Trophoblast cell (in vitro differentiated cells and primary cell): ENCODE measurements at regions not wholly inside any gene's neighbourhood (a gene's known extent, or its start where the extent isn't known, plus 50 kb on each side); places are given as distances from the start of the nearest gene placed in this dataset.

Experiments used
- DNase-seq, 2 donors: peaks; one replicate each; pipeline ENCODE4 v3.0.0-alpha.2; 2016
- H2AFZ ChIP-seq: 2 replicates; pipeline ENCODE4 v1.6.1; 2013; ENCODE audit warnings: low read length, moderate library complexity, mild to moderate bottlenecking; ENCODE audit not compliant: insufficient read depth, poor library complexity
- H2AK5ac ChIP-seq: 2 replicates; pipeline ENCODE4 v1.6.1; 2013; ENCODE audit warnings: mild to moderate bottlenecking, low read length
- H2BK120ac ChIP-seq: 2 replicates; pipeline ENCODE4 v1.6.1; 2013; ENCODE audit warnings: low read length, mild to moderate bottlenecking, moderate library complexity; ENCODE audit not compliant: insufficient read depth, poor library complexity
- H2BK12ac ChIP-seq: 2 replicates; pipeline ENCODE4 v1.6.1; 2013; ENCODE audit warnings: mild to moderate bottlenecking, low read length, moderate library complexity
- H2BK5ac ChIP-seq: 2 replicates; pipeline ENCODE4 v1.6.1; 2013; ENCODE audit warnings: low read length, low read depth, moderate library complexity, mild to moderate bottlenecking; ENCODE audit not compliant: poor library complexity
- H3K14ac ChIP-seq: 2 replicates; pipeline ENCODE4 v1.6.1; 2013; ENCODE audit warnings: mild to moderate bottlenecking, low read length
- H3K18ac ChIP-seq: 2 replicates; pipeline ENCODE4 v1.6.1; 2013; ENCODE audit warnings: mild to moderate bottlenecking, low read length
- H3K23ac ChIP-seq: 2 replicates; pipeline ENCODE4 v1.6.1; 2013; ENCODE audit warnings: low read length
- H3K27ac ChIP-seq: 2 replicates; pipeline ENCODE4 v1.5.1; 2013; ENCODE audit warnings: low read depth, mild to moderate bottlenecking, inconsistent platforms, low read length, moderate library complexity
- H3K27me3 ChIP-seq: 2 replicates; pipeline ENCODE4 v1.6.1; 2013; ENCODE audit warnings: inconsistent platforms, mild to moderate bottlenecking, low read length, moderate library complexity; ENCODE audit not compliant: insufficient read depth
- H3K36me3 ChIP-seq, 2 experiments: 1 replicate in 1 of 2; 2 replicates in 1 of 2; pipeline ENCODE4 v1.6.1; 2013; ENCODE audit warnings: low read length in 2 of 2, mild to moderate bottlenecking in 2 of 2, moderate library complexity in 1 of 2; ENCODE audit not compliant: insufficient read depth in 2 of 2, control insufficient read depth in 1 of 2
- H3K4ac ChIP-seq: 2 replicates; pipeline ENCODE4 v1.6.1; 2013; ENCODE audit warnings: low read depth, mild to moderate bottlenecking, low read length, moderate library complexity
- H3K4me1 ChIP-seq, 2 experiments: 1 replicate in 1 of 2; 2 replicates in 1 of 2; pipeline ENCODE4 v1.6.1; 2013; ENCODE audit warnings: low read length in 2 of 2, mild to moderate bottlenecking in 2 of 2, moderate library complexity in 1 of 2; ENCODE audit not compliant: insufficient read depth in 2 of 2, control insufficient read depth in 1 of 2
- H3K4me2 ChIP-seq: 2 replicates; pipeline ENCODE4 v1.6.1; 2013; ENCODE audit warnings: inconsistent platforms, mild to moderate bottlenecking, low read length, moderate library complexity
- H3K4me3 ChIP-seq: 2 replicates; pipeline ENCODE4 v1.5.1; 2013; ENCODE audit warnings: mild to moderate bottlenecking, low read depth, low read length, inconsistent platforms
- H3K79me1 ChIP-seq: one replicate; pipeline ENCODE4 v1.6.1; 2013; ENCODE audit warnings: low read length
- H3K79me2 ChIP-seq: 2 replicates; pipeline ENCODE4 v1.6.1; 2013; ENCODE audit warnings: low read length, mild to moderate bottlenecking; ENCODE audit not compliant: control insufficient read depth, insufficient read depth, poor library complexity
- H3K9ac ChIP-seq: 2 replicates; pipeline ENCODE4 v1.6.1; 2013; ENCODE audit warnings: mild to moderate bottlenecking, low read length
- H3K9me3 ChIP-seq: 2 replicates; pipeline ENCODE4 v1.6.1; 2013; ENCODE audit warnings: low read depth, mild to moderate bottlenecking, control low read depth, inconsistent platforms, low read length; ENCODE audit not compliant: insufficient read depth
- H4K12ac ChIP-seq: 2 replicates; pipeline ENCODE4 v1.6.1; 2013; ENCODE audit warnings: low read depth, mild to moderate bottlenecking, low read length, moderate library complexity
- H4K8ac ChIP-seq: 2 replicates; pipeline ENCODE4 v1.6.1; 2013; ENCODE audit warnings: low read depth, mild to moderate bottlenecking, low read length, moderate library complexity
- H4K91ac ChIP-seq: one replicate; pipeline ENCODE4 v1.6.1; 2013; ENCODE audit warnings: low read depth, mild to moderate bottlenecking, low read length, moderate library complexity
- WGBS: extraction: QIAGEN DNeasy Blood & Tissue Kit; methylation state at CpG from one replicate; pipeline ENCODE4 v1.1.7; 2013; ENCODE audit warnings: missing lambda C conversion rate; ENCODE audit not compliant: insufficient read length, insufficient coverage; ENCODE audit errors: extremely low coverage; 5-methylcytosine and 5-hydroxymethylcytosine counted together

- Histone ChIP-seq H2BK12ac (no peak overlapping the region), H3K4me2 (no peak overlapping the region), H3K79me2 (no peaks in the 10 kb centered on the region), H2AFZ (no peak overlapping the region), H3K9ac (no peak overlapping the region), H3K4ac (no peak overlapping the region), H3K4me3 (no peak overlapping the region), H2BK120ac (no peak overlapping the region), H3K23ac (no peak overlapping the region), H3K79me1 (no peaks in the 10 kb centered on the region), H2BK5ac (no peak overlapping the region), H2AK5ac (no peak overlapping the region), H3K27me3 (no peaks in the 10 kb centered on the region), H3K18ac (no peak overlapping the region), H3K36me3 (no peaks in the 10 kb centered on the region), H3K9me3 (no peaks in the 10 kb centered on the region), H3K14ac (no peak overlapping the region), H4K12ac (no peak overlapping the region), H3K27ac (no peak overlapping the region), H3K4me1 (no peaks in the 10 kb centered on the region), H4K8ac (no peak overlapping the region), H4K91ac (no peak overlapping the region)
- WGBS = no CpG with 5 or more reads among the region's 3 CpGs
- DNase-seq = no peak
Measured at GRCh38 chr2:81692566-81692965, 1388.0 kb upstream of the LRRTM1 start.

GRCh38 chr2:81675641-81676040 lies 1371.1 kb upstream of the LRRTM1 start:
- Histone ChIP-seq H2BK12ac (no peak overlapping the region), H4K8ac (no peak overlapping the region), H3K4me1 (no peaks in the 10 kb centered on the region), H3K9me3 (no peaks in the 10 kb centered on the region), H3K4ac (no peak overlapping the region), H3K36me3 (no peaks in the 10 kb centered on the region), H3K18ac (no peak overlapping the region), H3K23ac (no peak overlapping the region), H4K91ac (no peak overlapping the region), H3K9ac (no peak overlapping the region), H3K14ac (no peak overlapping the region), H4K12ac (no peak overlapping the region), H2AK5ac (no peak overlapping the region), H2BK5ac (no peak overlapping the region), H3K79me1 (no peaks in the 10 kb centered on the region), H3K27me3 (no peaks in the 10 kb centered on the region), H2BK120ac (no peak overlapping the region), H3K27ac (no peak overlapping the region), H3K4me3 (no peak overlapping the region), H3K79me2 (no peaks in the 10 kb centered on the region), H2AFZ (no peak overlapping the region), H3K4me2 (no peak overlapping the region)
- no peak for DNase-seq
- no CpG with 5 or more reads among the region's 2 CpGs for WGBS

GRCh38 chr2:81672923-81673322 lies 1368.4 kb upstream of the LRRTM1 start:
- no peak overlapping the region for H2AFZ ChIP-seq
- no peak overlapping the region for H4K12ac ChIP-seq
- H4K91ac ChIP-seq = no peak overlapping the region

DNA sequence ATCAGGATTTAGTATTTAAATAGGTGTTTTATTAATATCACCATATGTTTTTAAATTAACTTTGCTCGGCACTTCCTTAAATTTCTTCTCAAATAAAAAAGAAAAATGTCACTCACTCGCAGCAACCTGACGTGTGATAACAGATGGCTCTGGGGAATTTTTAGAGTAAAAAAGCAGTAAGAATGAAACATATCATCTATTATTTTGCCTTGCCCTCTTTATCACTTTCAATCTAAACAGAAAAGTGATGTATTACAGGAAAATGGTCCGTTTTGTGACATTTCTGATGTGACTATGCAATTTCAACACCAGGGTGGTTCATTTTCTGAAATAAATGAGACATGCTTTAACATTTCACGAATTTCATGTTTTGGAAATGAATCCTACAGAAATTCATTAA lies 1368.0 kb upstream of the LRRTM1 start:
- no peaks in the 10 kb centered on the region for H3K79me2 ChIP-seq
- H3K14ac ChIP-seq = no peak overlapping the region
- no CpG with 5 or more reads among the region's 5 CpGs for WGBS
- no peak overlapping the region for H4K8ac ChIP-seq
- H4K12ac ChIP-seq = no peak overlapping the region
- H3K4me1 ChIP-seq = no peaks in the 10 kb centered on the region
- no peak overlapping the region for H3K27ac ChIP-seq
- DNase-seq = no peak
- H2AFZ ChIP-seq = no peak overlapping the region
- H3K4ac ChIP-seq = no peak overlapping the region
- H2BK5ac ChIP-seq = no peak overlapping the region
- H3K4me2 ChIP-seq = no peak overlapping the region
- no peak overlapping the region for H2AK5ac ChIP-seq
- no peaks in the 10 kb centered on the region for H3K36me3 ChIP-seq
- no peak overlapping the region for H2BK12ac ChIP-seq
- H3K79me1 ChIP-seq = no peaks in the 10 kb centered on the region
- H3K4me3 ChIP-seq = no peak overlapping the region
- no peak overlapping the region for H3K23ac ChIP-seq
- no peak overlapping the region for H2BK120ac ChIP-seq
- H3K18ac ChIP-seq = no peak overlapping the region
- H3K27me3 ChIP-seq = no peaks in the 10 kb centered on the region
- H3K9me3 ChIP-seq = no peaks in the 10 kb centered on the region
- no peak overlapping the region for H4K91ac ChIP-seq
- no peak overlapping the region for H3K9ac ChIP-seq

More at GRCh38 chr2:81672923-81673322, 1368.4 kb upstream of the LRRTM1 start:
- no peak overlapping the region for H3K14ac ChIP-seq
- no peak overlapping the region for H2BK120ac ChIP-seq
- H3K79me2 ChIP-seq = no peaks in the 10 kb centered on the region
- no peak overlapping the region for H3K4me2 ChIP-seq
- H3K18ac ChIP-seq = no peak overlapping the region
- no peak overlapping the region for H3K27ac ChIP-seq
- no peak overlapping the region for H2BK5ac ChIP-seq
- no peak overlapping the region for H3K4me3 ChIP-seq
- no peak overlapping the region for H2BK12ac ChIP-seq
- DNase-seq = no peak
- no peaks in the 10 kb centered on the region for H3K9me3 ChIP-seq
- H3K9ac ChIP-seq = no peak overlapping the region
- H3K79me1 ChIP-seq = no peaks in the 10 kb centered on the region
- H3K4ac ChIP-seq = no peak overlapping the region
- H3K27me3 ChIP-seq = no peaks in the 10 kb centered on the region
- H3K4me1 ChIP-seq = no peaks in the 10 kb centered on the region
- no peak overlapping the region for H4K8ac ChIP-seq
- no peaks in the 10 kb centered on the region for H3K36me3 ChIP-seq
- H2AK5ac ChIP-seq = no peak overlapping the region
- H3K23ac ChIP-seq = no peak overlapping the region
